Psoas muscle (tissue), 7 donors: ENCODE measurements at regions not wholly inside any gene's neighbourhood (a gene's known extent, or its start where the extent isn't known, plus 50 kb on each side); places are given as distances from the start of the nearest gene placed in this dataset.

Experiments
- ATAC-seq, 4 donors: fragments of 200-7000 bp; cut with Tn5 transposase; one replicate each; pipeline ENCODE4 v1.9.1; 2020; ENCODE audit warnings: moderate library complexity in 3 of 4, mild to moderate bottlenecking in 2 of 4
- DNase-seq, 2 donors: peaks; one replicate each; pipeline ENCODE4 v3.0.0-alpha.2; 2020
- H3K27ac ChIP-seq: fragments of 200-600 bp; one replicate; pipeline ENCODE4 v1.8.0; 2022
- H3K27me3 ChIP-seq, 3 donors: fragments of 200-600 bp in 1 of 3; one replicate each; pipeline versions ENCODE4 v1.6.1 to v1.8.0; 2013 to 2022; ENCODE audit warnings: low read length in 2 of 3, mild to moderate bottlenecking in 2 of 3, moderate library complexity in 1 of 3; ENCODE audit not compliant: insufficient read depth in 3 of 3
- H3K36me3 ChIP-seq, 2 donors: fragments of 200-600 bp in 1 of 2; one replicate each; pipeline versions ENCODE4 v1.6.1 to v1.8.0; 2013 to 2022; ENCODE audit warnings: low read depth in 1 of 2, mild to moderate bottlenecking in 1 of 2, moderate library complexity in 1 of 2; ENCODE audit not compliant: insufficient read depth in 1 of 2
- H3K4me1 ChIP-seq: fragments of 200-600 bp; one replicate; pipeline ENCODE4 v1.8.0; 2022
- H3K4me3 ChIP-seq: fragments of 200-600 bp; one replicate; pipeline ENCODE4 v1.8.0; 2022; ENCODE audit warnings: mild to moderate bottlenecking
- H3K9me3 ChIP-seq: fragments of 200-600 bp; one replicate; pipeline ENCODE4 v1.8.0; 2022
- WGBS, 3 donors: extraction: QIAGEN DNeasy Blood & Tissue Kit; methylation state at CpG; one replicate each; pipeline versions ENCODE4 v1.1.6 to v1.1.7; 2013; 5-methylcytosine and 5-hydroxymethylcytosine counted together
- intact Hi-C, 2 donors: fragments of 100-400 bp; cut with DNase I; formaldehyde crosslinking; loops; one replicate each; pipeline versions ENCODE4 v1.11.0 to v1.14.2; 2022
- TF ChIP-seq, protein P1 (sequence below): fragments of 200-600 bp; IDR thresholded peaks from one replicate; pipeline ENCODE4 v1.8.0; 2022; ENCODE audit warnings: antibody characterized with exemption
- donor health status: healthy with polysubstance abuse.
- donor health status: DM: no; HTN: no; CAD: no; lungs with moderate emphysema.
- donor health status: Bipolar disorder and iron deficiency.
- donor health status: healthy.
- donor health status: DM: yes; HTN: yes; CAD: no.
- donor health status: DM: no; HTN: no; CAD: no.
- donor health status: DM: yes; HTN: yes; CAD: no.

DNA sequence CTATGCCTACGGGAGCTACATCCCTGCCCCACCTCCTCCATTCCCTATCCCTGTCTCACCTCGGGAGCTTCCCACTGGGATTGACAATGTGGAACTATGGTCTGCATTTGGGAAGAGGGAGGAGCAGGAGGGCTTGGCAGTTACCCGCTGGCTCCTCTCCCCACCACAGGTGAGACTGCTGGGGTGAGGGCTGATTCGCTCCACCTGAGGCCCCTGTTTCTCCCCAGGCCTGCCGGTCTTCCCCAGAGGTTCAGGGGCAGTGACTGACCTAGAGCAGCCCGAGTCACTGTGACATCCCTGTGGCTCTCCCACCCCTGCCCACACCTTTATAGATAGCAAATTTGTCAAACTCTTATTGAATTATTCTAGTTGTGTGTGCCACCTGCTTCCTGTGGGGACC lies 252.6 kb downstream of the GLRX3 start:
- no peak overlapping the region for H3K27ac ChIP-seq
- no peak for DNase-seq
- no peaks in the 10 kb centered on the region for H3K9me3 ChIP-seq
- WGBS, 3 donors = 71 to 75% (median 74%) methylated on average over 6 of the region's 6 CpGs
- no peaks in the 10 kb centered on the region for H3K36me3 ChIP-seq
- no peak overlapping the region for H3K4me3 ChIP-seq
- no peaks in the 10 kb centered on the region for H3K4me1 ChIP-seq
- no peak for ATAC-seq
- intact Hi-C loops = no loop called here
- H3K27me3 ChIP-seq = peaks cover 0 to 5% (median 0%) of the 10 kb centered on the region in 3 donors
- TF ChIP-seq, protein P1, sequence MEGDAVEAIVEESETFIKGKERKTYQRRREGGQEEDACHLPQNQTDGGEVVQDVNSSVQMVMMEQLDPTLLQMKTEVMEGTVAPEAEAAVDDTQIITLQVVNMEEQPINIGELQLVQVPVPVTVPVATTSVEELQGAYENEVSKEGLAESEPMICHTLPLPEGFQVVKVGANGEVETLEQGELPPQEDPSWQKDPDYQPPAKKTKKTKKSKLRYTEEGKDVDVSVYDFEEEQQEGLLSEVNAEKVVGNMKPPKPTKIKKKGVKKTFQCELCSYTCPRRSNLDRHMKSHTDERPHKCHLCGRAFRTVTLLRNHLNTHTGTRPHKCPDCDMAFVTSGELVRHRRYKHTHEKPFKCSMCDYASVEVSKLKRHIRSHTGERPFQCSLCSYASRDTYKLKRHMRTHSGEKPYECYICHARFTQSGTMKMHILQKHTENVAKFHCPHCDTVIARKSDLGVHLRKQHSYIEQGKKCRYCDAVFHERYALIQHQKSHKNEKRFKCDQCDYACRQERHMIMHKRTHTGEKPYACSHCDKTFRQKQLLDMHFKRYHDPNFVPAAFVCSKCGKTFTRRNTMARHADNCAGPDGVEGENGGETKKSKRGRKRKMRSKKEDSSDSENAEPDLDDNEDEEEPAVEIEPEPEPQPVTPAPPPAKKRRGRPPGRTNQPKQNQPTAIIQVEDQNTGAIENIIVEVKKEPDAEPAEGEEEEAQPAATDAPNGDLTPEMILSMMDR = no peak

DNA sequence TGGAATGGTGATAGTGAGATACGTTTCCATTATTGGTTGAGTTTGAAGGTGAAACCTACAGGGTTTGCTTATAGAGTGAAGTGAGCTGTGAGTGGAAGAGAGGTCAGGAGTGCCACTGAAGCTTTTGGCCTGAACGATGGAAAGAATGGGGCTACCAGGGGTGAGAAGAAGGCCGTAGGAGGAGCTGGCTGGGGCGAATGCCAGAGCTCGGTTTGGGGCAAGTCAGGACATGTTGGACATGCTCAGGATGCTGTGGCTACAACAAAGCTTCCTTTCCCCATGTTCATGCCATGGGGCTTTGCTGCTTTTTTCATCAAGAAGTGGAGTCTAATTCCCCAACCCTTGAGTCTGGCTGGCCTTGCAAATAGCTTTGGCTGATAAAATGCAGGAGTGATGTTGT lies 253.7 kb downstream of the GLRX3 start:
- ATAC-seq = no peak
- WGBS, 3 donors = 64 to 66% (median 66%) methylated on average over 5 of the region's 5 CpGs

DNA sequence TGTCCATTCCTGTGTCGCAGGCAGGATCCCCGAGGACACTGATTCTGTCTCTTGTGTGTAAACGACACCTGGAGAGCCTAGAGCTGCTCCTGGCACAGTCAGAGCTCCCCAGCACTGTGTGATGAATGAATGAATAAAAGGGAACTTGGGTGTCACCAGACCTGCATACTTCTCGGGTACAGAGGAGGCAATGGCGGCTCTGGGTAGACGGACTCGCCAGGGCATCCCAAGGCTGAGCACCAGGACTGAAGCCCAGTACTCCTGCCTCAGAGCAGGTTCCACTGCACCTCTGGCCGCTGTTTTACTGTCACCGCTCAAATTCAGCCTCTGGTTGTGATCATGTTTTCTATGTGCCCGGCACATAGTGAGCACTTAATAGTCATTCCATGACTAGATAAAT lies 255.8 kb downstream of the GLRX3 start:
- Histone ChIP-seq H3K36me3 (no peaks in the 10 kb centered on the region), H3K27me3 (peaks cover 0 to 5% (median 0%) of the 10 kb centered on the region in 3 donors), H3K27ac (no peak overlapping the region), H3K9me3 (peaks cover 5% of the 10 kb centered on the region), H3K4me3 (no peak overlapping the region), H3K4me1 (no peaks in the 10 kb centered on the region)
- WGBS, 3 donors = 81 to 87% (median 85%) methylated on average over 10 of the region's 10 CpGs
- intact Hi-C loops = no loop called here
- TF ChIP-seq, protein P1 = no peak
- DNase-seq (no peak), ATAC-seq (no peak)

More for the DNA sequence above, 253.7 kb downstream of the GLRX3 start:
- Histone ChIP-seq H3K4me1 (no peaks in the 10 kb centered on the region), H3K9me3 (no peaks in the 10 kb centered on the region), H3K36me3 (no peaks in the 10 kb centered on the region), H3K27ac (no peak overlapping the region), H3K27me3 (peaks cover 0 to 5% (median 0%) of the 10 kb centered on the region in 3 donors), H3K4me3 (no peak overlapping the region)
- TF ChIP-seq, protein P1 = no peak
- intact Hi-C loops = no loop called here
- DNase-seq = no peak

DNA sequence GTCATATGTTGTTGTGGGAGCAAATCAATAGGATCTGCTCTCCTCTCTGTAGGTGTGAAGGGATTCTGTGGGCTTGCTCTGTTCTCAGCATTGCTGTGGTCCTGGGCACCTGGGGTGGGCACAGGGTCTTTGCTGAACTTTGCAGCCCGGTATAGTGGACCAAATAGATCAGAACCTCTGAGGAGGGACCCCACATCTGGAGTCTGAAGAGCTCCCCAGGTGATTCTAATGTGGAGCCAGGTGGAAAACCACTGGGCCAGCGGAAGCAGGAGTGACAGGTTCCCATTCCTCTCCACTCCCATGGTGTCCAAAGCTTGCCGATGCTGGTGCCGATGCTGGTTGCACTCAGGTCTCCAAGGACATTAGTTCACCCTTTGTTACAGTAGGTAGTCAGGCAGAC lies 257.2 kb downstream of the GLRX3 start:
- Histone ChIP-seq H3K36me3 (no peaks in the 10 kb centered on the region), H3K9me3 (peaks cover 5% of the 10 kb centered on the region), H3K27ac (no peak overlapping the region), H3K4me3 (no peak overlapping the region), H3K27me3 (peaks cover 0 to 5% (median 0%) of the 10 kb centered on the region in 3 donors), H3K4me1 (no peaks in the 10 kb centered on the region)
- TF ChIP-seq, protein P1 = no peak
- intact Hi-C loops = no loop called here
- ATAC-seq (no peak), DNase-seq (no peak)
- 86 to 90% (median 86%) methylated on average over 4 of the region's 4 CpGs for WGBS, 3 donors

DNA sequence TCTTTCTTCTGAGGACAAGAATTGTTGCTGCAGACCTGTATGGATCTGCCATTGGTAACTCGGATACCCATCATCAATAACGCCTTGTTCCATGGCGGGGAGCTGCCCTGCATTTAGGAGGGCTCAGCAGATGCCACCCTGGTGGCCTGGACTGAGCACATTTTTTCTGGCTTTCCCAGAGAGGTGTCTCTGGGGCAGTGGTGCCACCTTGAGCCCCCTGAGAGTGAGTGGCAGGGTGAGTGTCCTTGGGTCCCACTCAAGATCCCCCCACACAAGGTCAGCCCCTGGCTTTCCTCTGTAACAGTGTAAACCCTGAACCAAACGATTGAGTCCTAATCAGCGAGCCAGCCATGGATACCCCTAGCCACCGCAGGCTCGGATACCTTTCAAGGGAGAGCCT lies 258.6 kb downstream of the GLRX3 start:
- TF ChIP-seq, protein P1 = no peak
- peaks cover 5% of the 10 kb centered on the region for H3K9me3 ChIP-seq
- WGBS, 3 donors = 74 to 94% (median 77%) methylated on average over 7 of the region's 7 CpGs
- H3K36me3 ChIP-seq = no peaks in the 10 kb centered on the region
- DNase-seq (no peak), ATAC-seq (no peak)
- no peaks in the 10 kb centered on the region for H3K4me1 ChIP-seq
- no peak overlapping the region for H3K27ac ChIP-seq
- H3K27me3 ChIP-seq = peaks cover 0 to 1% (median 0%) of the 10 kb centered on the region in 3 donors
- no peak overlapping the region for H3K4me3 ChIP-seq
- intact Hi-C loops = no loop called here
